ENCODE measurements at regions not wholly inside any gene's neighbourhood (a gene's known extent, or its start where the extent isn't known, plus 50 kb on each side); places are given as distances from the start of the nearest gene placed in this dataset.
"Not testable (repeated sequence)": the region's sequence is repeated elsewhere in the genome, so short reads cannot be mapped to it uniquely, and the experiment has no call there.

DNA sequence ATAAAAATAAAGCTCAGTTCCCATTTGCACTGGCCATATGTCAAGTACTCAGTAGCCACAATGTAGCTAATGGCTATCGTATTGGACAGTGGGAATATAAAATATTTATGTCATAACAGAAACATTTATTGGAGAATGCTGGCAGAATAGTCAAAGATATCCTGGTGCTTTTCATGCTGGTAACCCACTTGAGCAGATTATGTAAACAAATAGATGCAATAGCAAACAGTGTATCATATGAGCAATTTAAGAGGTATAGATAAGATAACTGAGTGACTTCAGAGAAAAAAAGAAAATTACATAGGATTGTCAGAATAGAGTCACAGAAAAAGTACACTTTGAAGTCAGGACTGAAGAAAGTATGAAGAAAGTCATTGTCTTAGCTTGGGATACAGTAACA lies 426.6 kb downstream of the NDFIP2 start:
- TF ChIP-seq ZNF274 (IDR thresholded peaks at IDR 0.05; ENCODE audit: low read depth, low read length), result no peak
- no peak overlapping the region for H3K4me3 ChIP-seq (ENCODE audit: low read length)

GRCh38 chr13:79906345-79906744 lies 425.4 kb downstream of the NDFIP2 start:
- no peak overlapping the region for H3K4me3 ChIP-seq (ENCODE audit: low read length)
- no peak for TF ChIP-seq ZNF274 (IDR thresholded peaks at IDR 0.05; ENCODE audit: low read depth, low read length)

DNA sequence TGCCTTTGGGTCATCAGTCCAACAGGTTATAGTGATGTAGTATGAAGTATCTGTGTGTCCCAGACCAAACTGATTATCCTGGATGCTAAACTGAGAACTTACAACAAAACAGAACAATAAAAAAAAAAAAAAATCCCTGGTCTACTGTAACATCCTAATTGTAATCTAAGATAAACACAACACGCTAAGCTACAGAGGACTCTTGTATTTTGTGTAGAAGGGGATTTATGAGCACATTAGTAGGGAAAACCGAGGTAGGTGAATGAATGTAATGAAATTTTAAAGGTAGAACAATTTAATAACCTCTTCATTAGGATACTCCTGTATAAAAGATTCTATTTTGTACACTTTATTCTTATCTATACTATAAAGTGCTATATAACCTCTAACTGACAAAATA lies 424.1 kb downstream of the NDFIP2 start:
- no peak for TF ChIP-seq ZNF274 (IDR thresholded peaks at IDR 0.05; ENCODE audit: low read depth, low read length)
- H3K4me3 ChIP-seq (ENCODE audit: low read length), result no peak overlapping the region

GRCh38 chr13:79904581-79904980 lies 423.6 kb downstream of the NDFIP2 start:
- H3K4me3 ChIP-seq (ENCODE audit: low read length), result no peak overlapping the region
- no peak for TF ChIP-seq ZNF274 (IDR thresholded peaks at IDR 0.05; ENCODE audit: low read depth, low read length)

DNA sequence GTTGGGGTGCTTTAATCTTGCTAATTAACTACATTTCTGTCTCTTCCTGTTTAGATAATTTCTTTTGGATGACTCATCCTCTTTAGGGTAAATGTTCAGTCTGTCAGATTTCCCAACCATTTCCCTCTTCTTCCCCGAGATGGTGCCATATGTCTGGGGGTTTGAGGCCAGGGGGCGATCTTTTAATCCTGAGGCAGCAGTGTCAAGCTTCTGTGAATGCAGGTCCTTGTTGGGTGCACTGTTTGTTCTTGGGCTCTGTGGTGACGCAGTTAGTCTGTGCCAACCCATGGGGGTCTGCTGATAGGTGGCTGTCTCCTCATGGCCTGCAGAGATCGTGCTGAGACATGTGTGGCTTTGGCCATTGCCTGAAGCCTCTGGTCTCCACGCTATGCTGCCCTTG lies 420.4 kb downstream of the NDFIP2 start:
- no peak overlapping the region for H3K4me3 ChIP-seq (ENCODE audit: low read length)
- TF ChIP-seq ZNF274 (IDR thresholded peaks at IDR 0.05; ENCODE audit: low read depth, low read length), result no peak

DNA sequence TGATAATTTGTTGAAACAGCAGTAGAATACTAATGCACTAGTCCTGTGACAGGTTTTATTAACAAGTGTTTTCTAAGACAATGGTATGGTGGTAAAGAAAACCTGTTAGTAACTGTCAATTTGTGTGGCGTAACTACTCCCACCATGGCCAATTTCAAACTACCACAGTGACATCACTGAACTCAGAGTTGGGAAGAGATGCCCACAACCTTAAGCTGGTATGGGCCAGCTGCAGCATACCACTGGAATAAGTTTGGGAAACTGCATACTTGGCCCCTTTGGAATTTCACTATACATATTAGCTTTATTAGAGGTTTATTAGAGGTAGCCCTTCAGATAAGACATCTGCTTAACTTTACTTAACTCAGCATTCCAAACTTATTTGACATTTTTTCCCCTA lies 419.4 kb downstream of the NDFIP2 start:
- TF ChIP-seq ZNF274 (IDR thresholded peaks at IDR 0.05; ENCODE audit: low read depth, low read length), result no peak
- H3K4me3 ChIP-seq (ENCODE audit: low read length), result no peak overlapping the region

GRCh38 chr13:79898996-79899395 lies 418.0 kb downstream of the NDFIP2 start:
- no peak overlapping the region for H3K4me3 ChIP-seq (ENCODE audit: low read length)
- TF ChIP-seq ZNF274 (IDR thresholded peaks at IDR 0.05; ENCODE audit: low read depth, low read length), result no peak

DNA sequence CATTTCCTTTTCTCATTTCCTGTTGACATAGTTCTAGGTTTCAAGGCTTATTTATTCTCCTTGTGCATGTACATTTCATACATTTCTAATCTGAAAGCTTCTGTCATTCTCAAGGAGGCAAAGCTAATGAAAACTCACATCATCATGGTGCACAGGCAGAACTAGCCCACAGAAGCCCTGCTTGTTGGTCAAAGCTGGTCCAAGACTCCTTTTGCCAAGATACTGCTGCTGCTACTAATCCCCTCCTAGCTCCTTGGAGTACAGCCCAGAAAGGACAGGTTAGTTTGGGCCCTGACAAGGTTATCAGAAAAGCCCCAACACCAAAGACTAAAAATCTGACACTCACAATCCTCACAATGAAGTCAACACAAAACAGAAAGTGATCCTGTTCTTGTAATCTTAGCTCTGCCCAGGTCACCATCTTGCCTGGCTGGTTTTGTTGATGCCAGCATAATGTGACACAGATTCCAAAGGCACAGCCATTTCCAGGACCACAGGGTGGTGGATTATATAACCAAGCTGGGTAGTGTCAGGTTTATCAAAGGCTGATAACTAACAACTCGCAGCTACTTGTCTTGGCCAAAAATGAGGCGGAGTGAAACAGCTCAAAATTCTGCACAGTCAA lies 417.4 kb downstream of the NDFIP2 start:
- no peak overlapping the region for H3K4me3 ChIP-seq (ENCODE audit: low read length)
- no peak for TF ChIP-seq ZNF274 (IDR thresholded peaks at IDR 0.05; ENCODE audit: low read depth, low read length)

DNA sequence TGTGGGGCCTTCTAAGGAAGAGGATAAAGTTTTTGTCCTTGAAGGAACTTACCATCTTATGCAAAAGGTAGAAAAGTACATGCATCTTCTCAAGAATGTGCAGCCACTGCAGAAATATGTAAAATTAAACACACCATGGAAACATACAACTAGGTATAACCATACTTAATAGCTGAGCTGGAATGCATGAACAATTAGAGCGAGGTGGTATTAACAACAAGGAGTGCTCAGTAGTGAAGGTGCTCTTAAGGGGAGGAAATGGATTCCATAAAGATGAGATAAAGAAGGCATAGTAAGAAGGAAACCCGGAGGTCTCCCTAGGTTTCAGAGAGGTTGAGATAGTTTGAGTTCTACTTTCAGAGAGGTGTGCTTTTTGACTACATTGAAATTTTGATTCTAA lies 415.9 kb downstream of the NDFIP2 start:
- TF ChIP-seq ZNF274 (IDR thresholded peaks at IDR 0.05; ENCODE audit: low read depth, low read length), result no peak
- H3K4me3 ChIP-seq (ENCODE audit: low read length), result no peak overlapping the region

DNA sequence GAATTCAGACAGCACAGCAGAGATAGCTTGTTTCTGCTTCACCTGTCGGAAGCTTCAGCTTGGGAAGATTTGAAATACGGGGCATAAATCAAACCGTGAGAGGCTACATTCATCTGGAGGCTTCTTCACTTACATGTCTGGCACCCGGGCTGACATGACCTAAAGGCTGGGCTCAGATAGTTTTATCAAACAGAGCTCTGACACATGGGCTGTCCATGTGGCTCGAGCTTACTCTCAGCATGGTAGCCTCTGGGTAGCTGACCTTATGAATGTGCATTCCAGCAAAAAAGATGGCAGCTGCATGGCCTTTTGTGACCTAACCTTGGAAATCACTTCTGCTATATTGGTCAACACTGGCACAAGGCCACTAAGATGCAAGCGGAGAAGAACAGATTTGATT lies 414.5 kb downstream of the NDFIP2 start:
- H3K4me3 ChIP-seq (ENCODE audit: low read length), result no peak overlapping the region
- no peak for TF ChIP-seq ZNF274 (IDR thresholded peaks at IDR 0.05; ENCODE audit: low read depth, low read length)

DNA sequence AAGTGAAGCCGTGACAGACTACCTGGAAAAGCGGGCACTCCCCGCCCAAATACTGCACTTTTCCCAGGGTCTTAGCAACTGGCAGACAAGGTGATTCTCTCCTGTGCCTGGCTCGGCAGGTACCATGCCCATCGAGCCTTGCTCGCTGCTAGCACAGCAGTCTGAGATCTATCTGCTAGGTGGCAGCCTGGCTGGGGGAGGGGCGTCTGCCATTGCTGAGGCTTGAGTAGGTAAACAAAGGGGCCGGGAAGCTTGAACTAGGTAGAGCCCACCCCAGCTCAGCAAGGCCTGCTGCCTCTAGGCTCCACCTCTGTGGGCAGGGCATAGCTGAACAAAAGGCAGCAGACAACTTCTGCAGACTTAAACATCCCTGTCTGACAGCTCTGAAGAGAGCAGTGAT lies 406.3 kb downstream of the NDFIP2 start:
- H3K4me3 ChIP-seq (ENCODE audit: low read length), result not testable (repeated sequence)

- no peak overlapping the region for H3K4me3 ChIP-seq (ENCODE audit: low read length)
- no peak for TF ChIP-seq ZNF274 (IDR thresholded peaks at IDR 0.05; ENCODE audit: low read depth, low read length)
Observed at GRCh38 chr13:79886601-79887000, 405.6 kb downstream of the NDFIP2 start.

GRCh38 chr13:79884890-79885289 lies 403.9 kb downstream of the NDFIP2 start:
- no peak for TF ChIP-seq ZNF274 (IDR thresholded peaks at IDR 0.05; ENCODE audit: low read depth, low read length)
- H3K4me3 ChIP-seq (ENCODE audit: low read length), result no peak overlapping the region

GRCh38 chr13:79883216-79883615 lies 402.3 kb downstream of the NDFIP2 start:
- H3K4me3 ChIP-seq (ENCODE audit: low read length), result no peak overlapping the region
- TF ChIP-seq ZNF274 (IDR thresholded peaks at IDR 0.05; ENCODE audit: low read depth, low read length), result no peak

- H3K4me3 ChIP-seq (ENCODE audit: low read length), result no peak overlapping the region
- TF ChIP-seq ZNF274 (IDR thresholded peaks at IDR 0.05; ENCODE audit: low read depth, low read length), result no peak
Observed at GRCh38 chr13:79880818-79881217, 399.9 kb downstream of the NDFIP2 start.

All from GM08714 (cell line).